Retinal pigment epithelial cell (primary cell): ENCODE measurements at regions not wholly inside any gene's neighbourhood (a gene's known extent, or its start where the extent isn't known, plus 50 kb on each side); places are given as distances from the start of the nearest gene placed in this dataset.
"Not testable (repeated sequence)": the region's sequence is repeated elsewhere in the genome, so short reads cannot be mapped to it uniquely, and the experiment has no call there.

ENCODE experiments used
- DNase-seq: peaks from one replicate; pipeline ENCODE4 v3.0.0-alpha.2; 2010; ENCODE audit warnings: low read depth
- H3K4me3 ChIP-seq: 2 replicates; pipeline ENCODE4 v1.5.1; 2011; ENCODE audit warnings: mild to moderate bottlenecking, low read length, control low read depth, moderate library complexity
- CTCF ChIP-seq: conservative IDR thresholded peaks from 2 replicates; pipeline ENCODE4 v1.5.1; 2011; ENCODE audit warnings: low read depth, low read length, control low read depth, inconsistent platforms

- not testable (repeated sequence) for DNase-seq
Observed at GRCh38 chr2:106248548-106249151, 54.5 kb upstream of the UXS1 start.

More at GRCh38 chr2:106248548-106249151, 54.5 kb upstream of the UXS1 start:
- peak; percentile 12 for TF ChIP-seq CTCF
- not testable (repeated sequence) for H3K4me3 ChIP-seq
